NCI-H82 treated with DMSO at 0.1 percent for 48 hours (cell line): ENCODE measurements at regions not wholly inside any gene's neighbourhood (a gene's known extent, or its start where the extent isn't known, plus 50 kb on each side); places are given as distances from the start of the nearest gene placed in this dataset.

ENCODE experiments used
- DNase-seq: peaks from one replicate; lab custom pipeline; 2025; ENCODE audit not compliant: unreplicated experiment; lab: John Stamatoyannopoulos, UW

DNA sequence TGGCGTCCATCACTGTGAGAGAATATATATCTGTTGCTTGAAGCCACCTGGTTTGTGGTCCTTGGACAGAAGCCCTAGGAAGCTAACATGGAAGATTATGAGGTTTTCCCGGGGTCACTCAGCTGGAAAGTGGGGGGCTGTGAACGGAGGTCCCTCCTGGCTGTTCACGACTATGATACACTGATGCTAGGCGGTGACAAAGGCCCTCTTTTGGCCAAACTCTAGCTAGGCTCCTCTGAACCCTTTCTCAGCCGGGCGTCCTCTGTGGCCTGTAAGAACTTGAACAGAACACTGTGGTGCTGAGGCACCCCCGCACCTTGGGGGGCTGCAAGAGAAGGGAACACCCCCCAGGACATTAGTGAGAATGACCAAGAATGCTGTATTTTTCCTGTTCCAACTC, 164.6 kb downstream of the TFCP2L1 start:
- no peak for DNase-seq

GRCh38 chr2:121120991-121121390, 164.0 kb downstream of the TFCP2L1 start:
- DNase-seq, result no peak

DNA sequence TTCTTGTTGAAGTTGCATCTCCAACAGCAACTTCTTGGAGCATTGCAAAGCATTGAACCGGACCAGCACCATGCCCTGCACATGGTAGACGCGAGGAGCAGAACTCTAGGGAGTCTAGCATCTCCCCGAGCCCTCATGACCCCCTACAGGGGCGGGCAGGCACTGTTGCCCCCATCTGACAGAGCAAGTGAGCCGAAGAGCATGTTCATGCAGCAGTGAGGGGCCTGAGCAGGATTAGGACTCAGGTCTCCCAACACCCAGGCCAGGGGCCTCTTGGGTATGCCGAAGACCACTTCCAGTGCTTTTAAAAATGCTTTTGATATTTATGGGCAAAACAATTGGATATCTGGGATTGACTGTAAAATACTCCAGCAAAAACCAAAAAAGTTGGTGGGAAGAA, 163.3 kb downstream of the TFCP2L1 start:
- DNase-seq, result no peak

DNA sequence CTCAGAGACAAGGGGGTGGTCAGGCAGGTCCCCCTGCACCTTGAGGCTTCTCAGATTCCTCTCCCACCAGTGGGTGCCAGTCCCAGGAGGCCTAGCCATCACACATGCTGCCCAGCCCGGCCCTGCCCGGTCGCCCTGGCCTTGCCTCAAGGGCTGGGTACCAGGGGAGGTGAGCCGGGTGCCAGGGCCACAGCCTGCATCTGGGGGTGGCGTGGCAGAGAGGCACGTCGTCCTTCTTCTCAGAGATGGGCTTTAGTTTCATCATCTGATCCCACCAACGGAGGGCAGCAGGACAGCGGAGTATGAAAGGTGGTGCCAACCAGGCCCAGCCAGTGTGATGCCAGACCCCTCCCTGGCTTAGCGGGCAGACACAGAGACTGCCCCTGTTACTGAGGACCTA, 161.7 kb downstream of the TFCP2L1 start:
- DNase-seq, result no peak

- no peak for DNase-seq
Observed at GRCh38 chr2:121124330-121124729, 160.7 kb downstream of the TFCP2L1 start.

DNA sequence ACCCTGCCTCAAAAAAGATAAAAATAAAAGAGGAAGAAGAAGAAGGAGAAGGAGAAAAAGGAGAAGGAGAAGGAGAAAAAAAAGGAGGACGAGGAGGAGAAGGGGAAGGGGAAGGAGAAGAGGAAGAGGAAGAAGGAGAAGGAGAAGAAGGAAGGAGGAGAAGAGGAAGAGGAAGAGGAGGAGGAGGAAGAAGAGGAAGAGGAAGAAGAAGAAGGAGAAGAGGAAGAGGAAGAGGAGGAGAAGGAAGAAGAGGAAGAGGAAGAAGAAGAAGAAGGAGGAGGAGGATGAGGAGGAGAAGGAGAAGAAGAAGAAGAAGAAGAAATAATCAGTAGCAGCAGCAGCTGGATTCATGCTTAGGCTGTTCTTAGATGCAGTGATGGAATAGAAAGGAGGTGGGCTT, 159.7 kb downstream of the TFCP2L1 start:
- no peak for DNase-seq

GRCh38 chr2:121128741-121129659, 156.0 kb downstream of the TFCP2L1 start:
- DNase-seq, result no peak

DNA sequence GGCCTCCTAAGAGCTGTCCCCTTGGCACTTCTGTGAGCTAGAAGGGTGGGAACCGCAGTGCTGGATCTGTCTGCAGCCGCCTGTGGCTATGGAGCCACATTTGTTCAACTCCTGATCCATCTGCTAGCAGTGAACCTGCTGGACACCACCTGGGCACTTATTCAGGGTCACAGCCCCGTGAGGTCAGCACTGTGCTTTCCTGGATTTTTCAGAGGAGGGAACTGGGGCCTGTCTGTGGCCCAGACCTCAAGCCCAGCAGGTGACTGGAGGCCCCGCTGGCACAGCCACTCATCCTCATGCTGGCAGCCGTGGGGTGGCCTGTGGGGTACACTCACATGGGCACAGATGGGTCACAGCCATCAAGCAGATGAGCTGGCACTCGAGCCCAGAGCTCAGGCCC, 155.3 kb downstream of the TFCP2L1 start:
- DNase-seq, result no peak

DNA sequence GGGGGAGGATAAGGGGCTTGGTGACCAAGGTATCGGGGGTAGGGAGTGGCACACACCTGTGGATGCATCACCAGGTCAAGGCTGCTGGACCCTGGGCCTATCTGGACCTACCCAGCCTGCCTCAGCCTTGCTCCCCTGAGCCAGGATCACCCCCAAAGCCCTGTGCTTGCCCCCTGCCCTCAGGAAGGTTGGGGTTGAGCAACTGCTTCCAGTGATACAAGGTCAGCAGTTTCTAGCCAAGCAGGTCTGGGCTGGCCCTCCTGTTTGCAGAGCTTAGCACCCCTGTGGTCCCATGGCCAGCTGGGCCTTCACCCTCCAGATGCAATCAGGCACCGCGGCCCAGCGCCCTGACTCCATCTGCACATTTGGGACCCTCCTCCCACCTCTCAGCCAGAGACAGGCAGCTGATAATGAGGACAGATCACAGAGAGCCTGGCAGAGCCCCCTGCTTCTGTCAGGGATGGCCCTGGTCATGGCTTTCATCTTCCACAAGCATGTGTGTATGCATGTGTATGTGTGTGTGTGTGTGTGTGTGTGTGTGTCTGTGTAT, 154.6 kb downstream of the TFCP2L1 start:
- no peak for DNase-seq

DNA sequence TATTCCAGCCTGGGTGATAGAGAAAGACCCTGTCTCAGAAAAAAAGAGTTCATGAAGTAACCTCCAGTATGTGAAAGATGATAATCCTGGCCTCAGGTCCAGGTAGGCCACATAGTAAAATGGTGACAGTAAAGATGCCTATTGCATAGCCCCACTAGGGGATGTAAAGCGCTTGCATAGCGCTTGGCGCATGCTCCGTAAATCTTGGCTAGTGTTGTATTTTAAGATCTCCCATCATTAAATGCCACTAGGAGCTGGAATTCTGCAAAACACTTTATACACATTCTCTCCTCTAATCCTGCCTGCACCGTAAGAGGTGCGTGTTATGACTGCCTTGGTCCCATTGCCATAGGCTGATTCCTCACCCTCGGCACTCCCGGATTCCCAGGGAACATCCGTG, 153.6 kb downstream of the TFCP2L1 start:
- DNase-seq, result no peak

GRCh38 chr2:121132054-121132761, 152.8 kb downstream of the TFCP2L1 start:
- DNase-seq, result no peak

GRCh38 chr2:121132762-121133107, 152.3 kb downstream of the TFCP2L1 start:
- no peak for DNase-seq

DNA sequence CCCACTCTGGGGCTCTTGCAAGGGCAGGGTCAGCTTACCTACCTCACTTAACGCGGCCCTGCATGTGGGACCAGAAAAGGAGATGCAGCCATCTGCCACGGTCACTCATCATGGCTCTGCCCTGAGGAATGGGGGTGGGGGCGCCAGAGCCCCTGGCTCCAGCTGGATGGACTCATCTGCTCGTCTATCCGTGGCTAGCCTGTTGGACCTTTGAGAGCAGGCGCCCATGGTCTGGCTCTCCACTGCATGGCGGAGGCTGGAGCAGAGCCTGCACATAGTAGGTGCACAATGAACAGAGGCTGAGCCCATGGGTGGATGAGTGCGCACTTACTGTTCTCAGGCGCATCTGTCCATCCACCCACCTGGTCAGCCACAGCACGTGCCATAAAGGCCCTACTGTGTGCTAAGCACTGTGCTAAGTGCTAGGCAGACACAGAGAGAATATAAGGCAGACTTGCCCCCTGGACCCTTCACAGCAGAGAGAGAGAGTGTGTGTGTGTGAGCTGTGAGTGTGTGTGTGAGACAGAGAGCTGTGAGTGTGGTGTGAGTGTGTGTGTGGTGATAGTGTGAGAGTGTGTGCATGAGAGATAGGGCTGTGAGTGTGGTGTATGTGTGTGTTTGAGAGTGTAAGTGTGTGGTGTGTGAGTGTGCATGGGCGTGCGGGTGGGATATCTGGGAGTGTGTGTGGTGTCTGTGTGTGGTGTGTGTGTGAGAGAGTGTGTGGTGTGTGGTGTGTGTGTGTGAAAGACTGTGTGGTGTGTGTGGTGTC, 151.3 kb downstream of the TFCP2L1 start:
- DNase-seq, result no peak

DNA sequence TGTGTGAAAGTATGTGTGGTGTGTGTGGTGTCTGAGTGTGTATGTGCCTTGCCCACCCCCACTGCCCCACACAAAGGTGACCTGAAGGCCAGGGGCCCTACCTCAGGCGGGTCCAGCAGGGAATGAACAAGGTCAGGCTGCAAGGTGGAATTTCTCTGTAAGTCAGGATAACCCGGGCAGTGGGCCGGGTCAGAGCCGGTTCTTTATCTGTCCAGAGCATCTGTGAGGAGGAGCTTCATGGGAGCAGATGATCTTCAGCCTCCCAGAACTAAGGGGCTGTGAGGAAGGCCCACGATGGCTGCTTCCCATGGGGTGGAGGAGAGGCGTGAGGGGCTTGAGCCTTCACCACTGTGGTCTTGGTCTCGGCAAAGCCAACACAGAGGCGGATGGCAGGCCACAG, 150.3 kb downstream of the TFCP2L1 start:
- DNase-seq, result no peak

DNA sequence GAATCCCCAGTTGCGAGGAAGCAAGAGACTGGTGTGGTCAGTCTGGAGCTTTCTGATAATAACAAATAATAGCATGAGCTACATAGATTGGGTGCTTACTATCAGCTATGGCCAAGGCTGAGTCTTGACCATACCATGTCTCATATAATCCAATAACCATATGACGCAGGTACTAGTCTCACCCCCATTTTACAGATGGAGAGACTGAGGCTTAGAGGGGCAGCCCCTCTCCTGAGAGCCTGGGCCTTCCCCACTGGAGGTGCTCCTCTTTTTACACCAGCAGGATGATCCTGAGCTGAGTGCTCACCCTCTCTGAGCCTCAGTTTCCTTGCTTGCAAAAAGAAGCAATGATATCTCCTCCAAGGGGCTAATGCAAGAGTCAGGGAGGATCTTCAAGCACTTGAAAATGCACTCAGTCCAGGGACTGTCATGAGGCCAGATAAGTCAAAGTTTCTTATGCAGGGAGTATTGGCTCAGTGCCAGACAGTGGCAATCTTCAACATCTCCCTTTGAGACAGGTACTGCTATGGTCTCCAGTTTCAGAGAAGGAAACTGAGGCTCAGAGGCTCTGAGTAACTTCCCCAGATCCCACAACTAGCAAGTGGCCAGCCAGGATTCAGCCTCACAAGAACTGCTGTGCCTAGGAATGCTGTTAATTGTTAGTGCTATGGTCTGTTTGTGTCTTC, 149.7 kb downstream of the TFCP2L1 start:
- DNase-seq, result no peak

GRCh38 chr2:121136323-121136722, 148.7 kb downstream of the TFCP2L1 start:
- DNase-seq, result no peak

- no peak for DNase-seq
Observed at GRCh38 chr2:121137571-121137970, 147.4 kb downstream of the TFCP2L1 start.

GRCh38 chr2:121140734-121141133, 144.3 kb downstream of the TFCP2L1 start:
- DNase-seq, result no peak

DNA sequence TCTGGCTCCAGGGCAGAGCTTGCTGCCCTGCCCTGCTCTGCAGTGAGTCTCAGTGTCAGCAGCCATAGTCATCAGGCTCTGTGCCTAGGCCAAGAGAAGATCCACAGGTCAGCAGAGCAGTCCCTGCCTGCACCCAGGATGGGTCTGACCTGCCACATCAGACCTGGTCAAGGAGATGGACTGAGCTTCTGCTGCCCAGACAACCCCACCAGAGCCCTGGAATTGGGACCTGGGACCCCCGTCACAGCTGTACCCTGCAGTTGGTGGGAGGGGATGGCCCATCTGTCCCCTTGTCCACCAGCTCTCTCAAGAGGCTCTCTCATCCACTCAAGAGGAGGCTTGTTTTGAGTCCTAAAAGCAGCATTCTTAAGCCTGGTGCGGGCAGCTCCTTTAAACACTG, 142.6 kb downstream of the TFCP2L1 start:
- DNase-seq, result no peak

DNA sequence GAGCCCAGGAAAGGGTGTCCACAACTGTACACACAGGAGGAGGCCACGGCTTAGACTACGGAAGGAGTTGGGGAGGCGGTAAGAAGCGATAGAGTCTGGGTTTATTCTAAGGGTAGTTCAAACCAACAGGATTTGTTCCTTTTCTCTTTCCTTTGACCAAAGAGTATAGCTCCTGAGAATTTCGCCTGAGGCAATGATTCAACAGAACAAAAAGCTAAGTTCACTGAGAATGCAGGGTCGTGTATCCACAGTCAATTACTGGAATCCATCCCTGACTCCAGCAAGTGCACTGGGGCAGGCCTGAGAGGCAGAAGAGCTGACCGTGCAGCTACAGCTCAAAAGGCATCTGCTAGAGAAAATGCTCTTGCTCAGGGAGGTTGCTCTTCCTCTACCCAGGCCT, 140.9 kb downstream of the TFCP2L1 start:
- no peak for DNase-seq

DNA sequence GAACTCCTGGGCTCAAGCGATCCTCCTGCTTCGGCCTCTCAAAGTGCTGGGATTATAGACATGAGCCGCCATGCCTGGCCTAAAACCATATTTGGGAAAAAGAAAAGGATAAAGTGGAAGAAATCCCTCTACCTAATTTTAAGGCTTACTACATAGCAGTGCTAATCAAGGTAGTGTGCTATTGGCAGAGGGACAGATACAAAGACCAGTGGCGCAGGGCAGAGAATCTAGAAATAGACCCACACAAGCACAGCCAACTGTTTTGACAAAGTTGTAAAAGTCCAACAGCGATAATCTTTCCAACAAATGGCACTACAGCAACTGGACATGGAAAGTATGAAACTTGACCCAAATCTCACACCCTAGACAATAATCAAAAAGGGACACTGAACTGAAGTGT, 138.4 kb downstream of the TFCP2L1 start:
- DNase-seq, result no peak
